ENCODE measurements at regions not wholly inside any gene's neighbourhood (a gene's known extent, or its start where the extent isn't known, plus 50 kb on each side); places are given as distances from the start of the nearest gene placed in this dataset.

DNA sequence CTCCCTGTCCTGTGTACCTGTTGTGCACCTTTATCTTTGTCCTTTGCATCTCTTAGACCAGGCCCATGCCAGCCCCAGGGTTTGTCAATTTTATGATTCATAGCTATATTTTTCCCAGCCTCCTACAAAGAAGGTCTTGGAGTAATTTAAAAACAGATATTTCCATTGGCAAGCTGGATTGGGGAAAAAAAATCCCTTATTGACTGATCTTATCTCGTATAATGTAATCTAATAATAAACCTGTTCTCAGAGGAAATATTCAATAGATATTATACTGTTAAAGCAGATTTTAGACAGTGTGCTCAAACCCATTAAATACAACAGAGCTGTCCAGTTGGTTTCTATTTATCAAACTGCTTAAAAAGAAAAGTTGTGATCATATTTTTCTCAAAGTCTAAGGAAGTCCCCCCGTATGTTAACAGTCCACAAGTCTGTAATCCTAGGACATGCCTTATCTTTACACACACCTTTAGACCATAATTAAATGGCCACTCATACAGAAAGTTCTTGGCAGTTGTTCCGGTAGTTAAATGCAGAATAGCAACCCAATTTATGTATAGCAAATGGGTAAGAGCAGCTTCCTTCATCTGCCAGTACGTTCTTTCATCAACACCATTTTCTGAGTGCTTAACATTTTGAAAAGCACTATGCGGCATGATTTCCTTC, 700.9 kb upstream of the NR2F2 start:
- no peak for TF ChIP-seq POLR2A (IDR thresholded peaks at IDR 0.05)
- TF ChIP-seq, protein P1, sequence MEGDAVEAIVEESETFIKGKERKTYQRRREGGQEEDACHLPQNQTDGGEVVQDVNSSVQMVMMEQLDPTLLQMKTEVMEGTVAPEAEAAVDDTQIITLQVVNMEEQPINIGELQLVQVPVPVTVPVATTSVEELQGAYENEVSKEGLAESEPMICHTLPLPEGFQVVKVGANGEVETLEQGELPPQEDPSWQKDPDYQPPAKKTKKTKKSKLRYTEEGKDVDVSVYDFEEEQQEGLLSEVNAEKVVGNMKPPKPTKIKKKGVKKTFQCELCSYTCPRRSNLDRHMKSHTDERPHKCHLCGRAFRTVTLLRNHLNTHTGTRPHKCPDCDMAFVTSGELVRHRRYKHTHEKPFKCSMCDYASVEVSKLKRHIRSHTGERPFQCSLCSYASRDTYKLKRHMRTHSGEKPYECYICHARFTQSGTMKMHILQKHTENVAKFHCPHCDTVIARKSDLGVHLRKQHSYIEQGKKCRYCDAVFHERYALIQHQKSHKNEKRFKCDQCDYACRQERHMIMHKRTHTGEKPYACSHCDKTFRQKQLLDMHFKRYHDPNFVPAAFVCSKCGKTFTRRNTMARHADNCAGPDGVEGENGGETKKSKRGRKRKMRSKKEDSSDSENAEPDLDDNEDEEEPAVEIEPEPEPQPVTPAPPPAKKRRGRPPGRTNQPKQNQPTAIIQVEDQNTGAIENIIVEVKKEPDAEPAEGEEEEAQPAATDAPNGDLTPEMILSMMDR (IDR thresholded peaks at IDR 0.05), result no peak
